IMR-90 (cell line): ENCODE measurements at regions not wholly inside any gene's neighbourhood (a gene's known extent, or its start where the extent isn't known, plus 50 kb on each side); places are given as distances from the start of the nearest gene placed in this dataset.

Experiments used
- ATAC-seq: fragments of 200-7000 bp; cut with Tn5 transposase; 2 replicates; pipeline ENCODE4 v1.9.1; 2020; ENCODE audit warnings: low read depth, mild to moderate bottlenecking, moderate library complexity
- BruUV-seq: library from RNA; stranded (reverse); fragments of 400-500 nt; replicated peaks from 2 replicates; lab custom pipeline; 2021; lab: Mats Ljungman, UMichigan
- CTCF ChIA-PET: fragments of 300-600 bp; formaldehyde crosslinking; extraction: SDS; loops from one replicate; lab custom pipeline; 2021; ENCODE audit warnings: antibody characterized with exemption; lab: Yijun Ruan, JAX
- POLR2A ChIA-PET: fragments of 300-600 bp; sonication (Branson Sonifier 250); formaldehyde crosslinking; loops from one replicate; lab custom pipeline; 2022; ENCODE audit warnings: antibody characterized with exemption; ENCODE audit not compliant: unreplicated experiment; lab: Charles Lee
- DNase-seq: peaks from one replicate; pipeline ENCODE4 v3.0.0; 2013
- H2AFZ ChIP-seq: replicated peaks from 2 replicates; pipeline ENCODE3; 2013; ENCODE audit warnings: low read length, mild to moderate bottlenecking; ENCODE audit not compliant: poor library complexity
- H2AK5ac ChIP-seq: 2 replicates; pipeline ENCODE4 v1.6.1; 2013; ENCODE audit warnings: low read depth, low read length, inconsistent platforms
- H2AK9ac ChIP-seq: replicated peaks from 2 replicates; pipeline ENCODE3; 2013; ENCODE audit warnings: mild to moderate bottlenecking, low read depth, low read length, moderate library complexity; ENCODE audit not compliant: poor library complexity
- H2BK120ac ChIP-seq: 2 replicates; pipeline ENCODE4 v1.6.1; 2013; ENCODE audit warnings: low read depth, low read length, inconsistent platforms
- H2BK15ac ChIP-seq: 3 replicates; pipeline ENCODE4 v1.6.1; 2013; ENCODE audit warnings: low read depth, low read length, inconsistent platforms
- H2BK20ac ChIP-seq: 2 replicates; pipeline ENCODE4 v1.6.1; 2013; ENCODE audit warnings: low read depth, mild to moderate bottlenecking, inconsistent platforms, low read length, moderate library complexity
- H2BK5ac ChIP-seq: 2 replicates; pipeline ENCODE4 v1.6.1; 2013; ENCODE audit warnings: mild to moderate bottlenecking, low read depth, low read length, inconsistent platforms; ENCODE audit not compliant: poor library complexity, severe bottlenecking
- H3K14ac ChIP-seq: replicated peaks from 2 replicates; pipeline ENCODE4 v1.6.1; 2013; ENCODE audit warnings: low read depth, low read length, inconsistent platforms
- H3K18ac ChIP-seq: 2 replicates; pipeline ENCODE4 v1.6.1; 2013; ENCODE audit warnings: low read depth, low read length, control low read depth
- H3K23ac ChIP-seq: 2 replicates; pipeline ENCODE4 v1.6.1; 2013; ENCODE audit warnings: low read depth, low read length, inconsistent platforms
- H3K27ac ChIP-seq: 2 replicates; pipeline ENCODE4 v1.5.1; 2013; ENCODE audit warnings: mild to moderate bottlenecking, control low read depth, low read length; ENCODE audit not compliant: insufficient read depth
- H3K27me3 ChIP-seq: 2 replicates; pipeline ENCODE4 v1.6.1; 2013; ENCODE audit warnings: low read length; ENCODE audit not compliant: control insufficient read depth, insufficient read depth
- H3K36me3 ChIP-seq: 2 replicates; pipeline ENCODE4 v1.6.1; 2013; ENCODE audit warnings: low read length, mixed read lengths; ENCODE audit not compliant: control insufficient read depth, insufficient read depth
- H3K4ac ChIP-seq: 2 replicates; pipeline ENCODE4 v1.6.1; 2013; ENCODE audit warnings: low read depth, low read length, inconsistent platforms
- H3K4me1 ChIP-seq: 2 replicates; pipeline ENCODE4 v1.6.1; 2013; ENCODE audit warnings: low read length, mixed read lengths; ENCODE audit not compliant: control insufficient read depth, insufficient read depth
- H3K4me2 ChIP-seq: 2 replicates; pipeline ENCODE4 v1.6.1; 2013; ENCODE audit warnings: low read depth, mild to moderate bottlenecking, control low read depth, low read length, moderate library complexity
- H3K4me3 ChIP-seq: 2 replicates; pipeline ENCODE4 v1.5.1; 2013; ENCODE audit warnings: low read depth, mild to moderate bottlenecking, control low read depth, low read length, moderate library complexity; ENCODE audit not compliant: insufficient read depth
- H3K56ac ChIP-seq: 2 replicates; pipeline ENCODE4 v1.6.1; 2013; ENCODE audit warnings: low read length, inconsistent platforms; ENCODE audit not compliant: insufficient read depth; ENCODE audit errors: extremely low read depth
- H3K79me1 ChIP-seq, 2 experiments: 2 replicates each; pipeline ENCODE4 v1.6.1; 2013; ENCODE audit warnings: low read length in 2 of 2, inconsistent platforms in 1 of 2, low read depth in 1 of 2
- H3K9ac ChIP-seq: 2 replicates; pipeline ENCODE4 v1.6.1; 2013; ENCODE audit warnings: low read depth, low read length, control low read depth
- H3K9me1 ChIP-seq: 2 replicates; pipeline ENCODE4 v1.6.1; 2013; ENCODE audit warnings: low read length, inconsistent platforms; ENCODE audit not compliant: insufficient read depth
- H3K9me3 ChIP-seq: 2 replicates; pipeline ENCODE4 v1.6.1; 2013; ENCODE audit warnings: low read length; ENCODE audit not compliant: control insufficient read depth, insufficient read depth
- H4K20me1 ChIP-seq: 2 replicates; pipeline ENCODE4 v1.6.1; 2013; ENCODE audit warnings: low read length, inconsistent platforms; ENCODE audit not compliant: insufficient read depth
- H4K5ac ChIP-seq: 2 replicates; pipeline ENCODE4 v1.6.1; 2013; ENCODE audit warnings: mild to moderate bottlenecking, low read depth, low read length, control low read depth
- H4K8ac ChIP-seq, 2 experiments: 2 replicates each; pipeline ENCODE4 v1.6.1; 2013; ENCODE audit warnings: low read depth in 2 of 2, low read length in 2 of 2, control low read depth in 1 of 2, inconsistent platforms in 1 of 2
- H4K91ac ChIP-seq: 2 replicates; pipeline ENCODE4 v1.6.1; 2013; ENCODE audit warnings: low read depth, low read length, inconsistent platforms; ENCODE audit not compliant: insufficient read depth
- BHLHE40 ChIP-seq: fragments of 150-350 bp; IDR thresholded peaks from 2 replicates; pipeline ENCODE4 v1.6.1; 2016; ENCODE audit warnings: mild to moderate bottlenecking, low read depth, low read length
- CEBPB ChIP-seq: IDR thresholded peaks from 2 replicates; pipeline ENCODE4 v1.6.1; 2012; ENCODE audit warnings: low read depth, low read length, improper control_type of control experiment
- CHD1 ChIP-seq: IDR thresholded peaks from 2 replicates; pipeline ENCODE4 v1.6.1; 2012; ENCODE audit warnings: low read depth, low read length, improper control_type of control experiment
- FOS ChIP-seq: fragments of 150-350 bp; IDR thresholded peaks from 2 replicates; pipeline ENCODE4 v1.6.1; 2016; ENCODE audit warnings: low read depth, low read length
- MAFK ChIP-seq: IDR thresholded peaks from 2 replicates; pipeline ENCODE4 v1.6.1; 2012; ENCODE audit warnings: low read depth, low read length, improper control_type of control experiment
- MAZ ChIP-seq: IDR thresholded peaks from 2 replicates; pipeline ENCODE4 v1.6.1; 2012; ENCODE audit warnings: low read depth, mild to moderate bottlenecking, low read length, improper control_type of control experiment, moderate library complexity, borderline replicate concordance
- MXI1 ChIP-seq: IDR thresholded peaks from 2 replicates; pipeline ENCODE4 v1.6.1; 2012; ENCODE audit warnings: low read depth, mild to moderate bottlenecking, low read length, moderate library complexity, borderline replicate concordance
- NFE2L2 ChIP-seq: fragments of 150-350 bp; IDR thresholded peaks from 2 replicates; pipeline ENCODE4 v1.6.1; 2016; ENCODE audit warnings: low read depth, mild to moderate bottlenecking, low read length
- POLR2A ChIP-seq: IDR thresholded peaks from 2 replicates; pipeline ENCODE4 v1.6.1; 2012; ENCODE audit warnings: mild to moderate bottlenecking, low read depth, low read length
- RAD21 ChIP-seq: IDR thresholded peaks from 2 replicates; pipeline ENCODE4 v1.6.1; 2012; ENCODE audit warnings: low read length, improper control_type of control experiment
- RCOR1 ChIP-seq: IDR thresholded peaks from 2 replicates; pipeline ENCODE4 v1.6.1; 2012; ENCODE audit warnings: mild to moderate bottlenecking, low read length, improper control_type of control experiment; ENCODE audit not compliant: insufficient replicate concordance
- RFX5 ChIP-seq: IDR thresholded peaks from 2 replicates; pipeline ENCODE4 v1.8.0; 2012; ENCODE audit warnings: low read depth, mild to moderate bottlenecking, low read length, moderate library complexity
- SMC3 ChIP-seq: fragments of 150-350 bp; IDR thresholded peaks from 2 replicates; pipeline ENCODE4 v1.6.1; 2016; ENCODE audit warnings: low read depth, mild to moderate bottlenecking, antibody characterized with exemption, low read length, moderate library complexity
- WGBS, 2 experiments: methylation state at CpG; one replicate each; pipeline versions ENCODE4 v1.1.5 to v1.1.7; 2013; ENCODE audit warnings: missing lambda C conversion rate in 2 of 2; ENCODE audit not compliant: insufficient read length in 1 of 2; ENCODE audit errors: extremely low coverage in 2 of 2; 5-methylcytosine and 5-hydroxymethylcytosine counted together
- dilution Hi-C: fragments of 300-500 bp; cut with HindIII; formaldehyde crosslinking; loops from one replicate; pipeline ENCODE4 v1.14.3; 2018; ENCODE audit warnings: low sequenced_read_pairs; ENCODE audit not compliant: unreplicated experiment
- in situ Hi-C: fragments of 300-500 bp; cut with MboI; formaldehyde crosslinking; loops from 3 replicates; pipeline ENCODE4 v1.14.3; 2019; ENCODE audit warnings: low sequenced_read_pairs, inconsistent platforms, mixed read lengths
- intact Hi-C: fragments of 100-400 bp; cut with micrococcal nuclease; formaldehyde crosslinking; loops from 2 replicates; pipeline ENCODE4 v1.10.0; 2022
- TF ChIP-seq, protein P1 (sequence below): fragments of 150-350 bp; IDR thresholded peaks from 2 replicates; pipeline ENCODE4 v1.6.1; 2016; ENCODE audit warnings: low read depth, mild to moderate bottlenecking, low read length, moderate library complexity, borderline replicate concordance
- TF ChIP-seq, protein P2 (sequence below): conservative IDR thresholded peaks from 2 replicates; pipeline ENCODE4 v1.5.1; 2012; ENCODE audit warnings: mild to moderate bottlenecking, low read depth, low read length, improper control_type of control experiment
- TF ChIP-seq, protein P3 (sequence below): fragments of 150-350 bp; IDR thresholded peaks from 2 replicates; pipeline ENCODE4 v1.6.1; 2017; ENCODE audit warnings: mild to moderate bottlenecking, antibody characterized with exemption, low read length, low read depth

DNA sequence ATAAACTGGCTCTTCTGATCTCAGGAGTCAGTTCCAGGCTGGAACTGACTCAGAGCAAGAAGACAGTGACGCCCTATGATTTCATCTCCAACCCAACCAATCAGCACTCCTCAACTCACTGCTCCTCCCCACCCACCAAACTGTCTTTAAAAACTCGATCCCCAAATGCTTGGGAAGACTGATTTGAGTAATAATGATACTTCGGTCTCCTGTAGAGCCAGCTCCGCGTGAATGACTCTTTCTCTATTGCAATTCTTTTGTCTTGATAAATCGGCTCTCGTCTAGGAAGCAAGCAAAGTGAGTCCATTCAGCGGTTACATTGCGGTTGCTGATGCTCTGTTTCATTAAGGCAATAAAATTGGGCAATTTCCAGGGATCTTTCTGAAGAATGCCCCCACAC lies 1025.3 kb upstream of the CNTNAP5 start:
- H3K4me1 ChIP-seq: no peaks in the 10 kb centered on the region
- POLR2A ChIA-PET: no interaction called here
- no peaks in the 10 kb centered on the region for H4K20me1 ChIP-seq
- H2AK9ac ChIP-seq: no peak overlapping the region
- TF ChIP-seq BHLHE40 (no peak), MAFK (no peak), RFX5 (no peak), RAD21 (no peak), POLR2A (no peak), NFE2L2 (no peak), RCOR1 (no peak), MXI1 (no peak), CEBPB (no peak), MAZ (no peak), CHD1 (no peak), SMC3 (no peak), FOS (no peak)
- TF ChIP-seq, protein P1, sequence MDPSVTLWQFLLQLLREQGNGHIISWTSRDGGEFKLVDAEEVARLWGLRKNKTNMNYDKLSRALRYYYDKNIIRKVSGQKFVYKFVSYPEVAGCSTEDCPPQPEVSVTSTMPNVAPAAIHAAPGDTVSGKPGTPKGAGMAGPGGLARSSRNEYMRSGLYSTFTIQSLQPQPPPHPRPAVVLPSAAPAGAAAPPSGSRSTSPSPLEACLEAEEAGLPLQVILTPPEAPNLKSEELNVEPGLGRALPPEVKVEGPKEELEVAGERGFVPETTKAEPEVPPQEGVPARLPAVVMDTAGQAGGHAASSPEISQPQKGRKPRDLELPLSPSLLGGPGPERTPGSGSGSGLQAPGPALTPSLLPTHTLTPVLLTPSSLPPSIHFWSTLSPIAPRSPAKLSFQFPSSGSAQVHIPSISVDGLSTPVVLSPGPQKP: no peak
- TF ChIP-seq, protein P2, sequence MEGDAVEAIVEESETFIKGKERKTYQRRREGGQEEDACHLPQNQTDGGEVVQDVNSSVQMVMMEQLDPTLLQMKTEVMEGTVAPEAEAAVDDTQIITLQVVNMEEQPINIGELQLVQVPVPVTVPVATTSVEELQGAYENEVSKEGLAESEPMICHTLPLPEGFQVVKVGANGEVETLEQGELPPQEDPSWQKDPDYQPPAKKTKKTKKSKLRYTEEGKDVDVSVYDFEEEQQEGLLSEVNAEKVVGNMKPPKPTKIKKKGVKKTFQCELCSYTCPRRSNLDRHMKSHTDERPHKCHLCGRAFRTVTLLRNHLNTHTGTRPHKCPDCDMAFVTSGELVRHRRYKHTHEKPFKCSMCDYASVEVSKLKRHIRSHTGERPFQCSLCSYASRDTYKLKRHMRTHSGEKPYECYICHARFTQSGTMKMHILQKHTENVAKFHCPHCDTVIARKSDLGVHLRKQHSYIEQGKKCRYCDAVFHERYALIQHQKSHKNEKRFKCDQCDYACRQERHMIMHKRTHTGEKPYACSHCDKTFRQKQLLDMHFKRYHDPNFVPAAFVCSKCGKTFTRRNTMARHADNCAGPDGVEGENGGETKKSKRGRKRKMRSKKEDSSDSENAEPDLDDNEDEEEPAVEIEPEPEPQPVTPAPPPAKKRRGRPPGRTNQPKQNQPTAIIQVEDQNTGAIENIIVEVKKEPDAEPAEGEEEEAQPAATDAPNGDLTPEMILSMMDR: no peak
- TF ChIP-seq, protein P3, sequence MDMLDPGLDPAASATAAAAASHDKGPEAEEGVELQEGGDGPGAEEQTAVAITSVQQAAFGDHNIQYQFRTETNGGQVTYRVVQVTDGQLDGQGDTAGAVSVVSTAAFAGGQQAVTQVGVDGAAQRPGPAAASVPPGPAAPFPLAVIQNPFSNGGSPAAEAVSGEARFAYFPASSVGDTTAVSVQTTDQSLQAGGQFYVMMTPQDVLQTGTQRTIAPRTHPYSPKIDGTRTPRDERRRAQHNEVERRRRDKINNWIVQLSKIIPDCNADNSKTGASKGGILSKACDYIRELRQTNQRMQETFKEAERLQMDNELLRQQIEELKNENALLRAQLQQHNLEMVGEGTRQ: no peak
- H3K27ac ChIP-seq: no peak overlapping the region
- no peak overlapping the region for H3K18ac ChIP-seq
- no peak overlapping the region for H3K14ac ChIP-seq
- no peak overlapping the region for H3K4ac ChIP-seq
- dilution Hi-C loops (no loop called here), in situ Hi-C loops (no loop called here), intact Hi-C loops (no loop called here)
- H2AFZ ChIP-seq: no peak overlapping the region
- peaks cover 7% of the 10 kb centered on the region for H3K9me3 ChIP-seq
- H4K5ac ChIP-seq: no peak overlapping the region
- no peak overlapping the region for H3K9ac ChIP-seq
- H3K27me3 ChIP-seq: no peaks in the 10 kb centered on the region
- H2BK20ac ChIP-seq: no peak overlapping the region
- H4K8ac ChIP-seq: no peak overlapping the region
- WGBS, 2 experiments: no CpG with 5 or more reads among the region's 9 CpGs
- H4K91ac ChIP-seq: no peak overlapping the region
- H3K9me1 ChIP-seq: no peaks in the 10 kb centered on the region
- no peak overlapping the region for H2BK5ac ChIP-seq
- H3K4me3 ChIP-seq: no peak overlapping the region
- BruUV-seq: no TSS peak
- ATAC-seq: no peak
- no peaks in the 10 kb centered on the region for H3K79me1 ChIP-seq
- H3K36me3 ChIP-seq: no peaks in the 10 kb centered on the region
- no peak overlapping the region for H3K4me2 ChIP-seq
- no peak overlapping the region for H3K23ac ChIP-seq
- H2BK120ac ChIP-seq: no peak overlapping the region
- H2AK5ac ChIP-seq: no peak overlapping the region
- no peak overlapping the region for H3K56ac ChIP-seq
- no peak for DNase-seq
- H2BK15ac ChIP-seq: no peak overlapping the region
- CTCF ChIA-PET: interaction anchor here (0.7 kb wide), 1 partner anchor 398 kb away, joined by 3 read pairs; no protein-coding TSS in a partner anchor
